ENCODE measurements at regions not wholly inside any gene's neighbourhood (a gene's known extent, or its start where the extent isn't known, plus 50 kb on each side); places are given as distances from the start of the nearest gene placed in this dataset.

DNA sequence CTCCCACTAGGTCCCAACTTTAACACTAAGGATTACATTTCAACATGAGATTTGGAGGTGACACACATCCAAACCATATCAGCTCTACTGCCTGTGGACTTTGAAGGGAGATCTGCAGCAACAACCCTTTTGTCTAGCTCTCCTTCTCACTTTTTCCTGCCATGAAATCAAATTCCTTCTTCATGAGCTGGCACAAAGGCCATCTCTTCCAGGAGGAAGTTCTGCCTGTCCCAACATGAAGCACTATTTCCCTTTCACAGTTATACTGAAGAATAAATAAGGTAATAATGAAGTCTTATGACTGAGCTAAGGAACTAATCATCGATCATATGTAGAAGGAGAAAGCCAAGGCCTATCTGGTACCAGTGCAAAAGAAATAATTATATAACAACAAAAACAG, 253.5 kb upstream of the TENM4 start:
- TF ChIP-seq, protein P1, sequence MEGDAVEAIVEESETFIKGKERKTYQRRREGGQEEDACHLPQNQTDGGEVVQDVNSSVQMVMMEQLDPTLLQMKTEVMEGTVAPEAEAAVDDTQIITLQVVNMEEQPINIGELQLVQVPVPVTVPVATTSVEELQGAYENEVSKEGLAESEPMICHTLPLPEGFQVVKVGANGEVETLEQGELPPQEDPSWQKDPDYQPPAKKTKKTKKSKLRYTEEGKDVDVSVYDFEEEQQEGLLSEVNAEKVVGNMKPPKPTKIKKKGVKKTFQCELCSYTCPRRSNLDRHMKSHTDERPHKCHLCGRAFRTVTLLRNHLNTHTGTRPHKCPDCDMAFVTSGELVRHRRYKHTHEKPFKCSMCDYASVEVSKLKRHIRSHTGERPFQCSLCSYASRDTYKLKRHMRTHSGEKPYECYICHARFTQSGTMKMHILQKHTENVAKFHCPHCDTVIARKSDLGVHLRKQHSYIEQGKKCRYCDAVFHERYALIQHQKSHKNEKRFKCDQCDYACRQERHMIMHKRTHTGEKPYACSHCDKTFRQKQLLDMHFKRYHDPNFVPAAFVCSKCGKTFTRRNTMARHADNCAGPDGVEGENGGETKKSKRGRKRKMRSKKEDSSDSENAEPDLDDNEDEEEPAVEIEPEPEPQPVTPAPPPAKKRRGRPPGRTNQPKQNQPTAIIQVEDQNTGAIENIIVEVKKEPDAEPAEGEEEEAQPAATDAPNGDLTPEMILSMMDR (IDR thresholded peaks at IDR 0.05; ENCODE audit: low read depth, low read length, poor library complexity, severe bottlenecking) = no peak
- TF ChIP-seq EZH2phosphoT487 (IDR thresholded peaks at IDR 0.05; ENCODE audit: borderline replicate concordance, low read length) = no peak
